DMS 273 (cell line): ENCODE measurements at regions not wholly inside any gene's neighbourhood (a gene's known extent, or its start where the extent isn't known, plus 50 kb on each side); places are given as distances from the start of the nearest gene placed in this dataset.

Source experiments
- DNase-seq: peaks from one replicate; lab custom pipeline; 2025; ENCODE audit not compliant: unreplicated experiment; lab: John Stamatoyannopoulos, UW

GRCh38 chr13:24007979-24008620 is 110.8 kb upstream of the C1QTNF9B start:
- DNase-seq = no peak

GRCh38 chr13:24008679-24009078 is 111.4 kb upstream of the C1QTNF9B start:
- no peak for DNase-seq

- peak; percentile 11 for DNase-seq
Observed at GRCh38 chr13:24011266-24011665, 114.0 kb upstream of the C1QTNF9B start.

GRCh38 chr13:24012648-24013047 is 115.3 kb upstream of the C1QTNF9B start:
- peak; percentile 48 for DNase-seq

- no peak for DNase-seq
Observed at GRCh38 chr13:24013189-24013588, 115.9 kb upstream of the C1QTNF9B start.

GRCh38 chr13:24016046-24016445 is 118.7 kb upstream of the C1QTNF9B start:
- DNase-seq = no peak

GRCh38 chr13:24022568-24022967 is 125.3 kb upstream of the C1QTNF9B start:
- no peak for DNase-seq

- DNase-seq = no peak
Observed at GRCh38 chr13:24023073-24023472, 125.8 kb upstream of the C1QTNF9B start.

GRCh38 chr13:24027494-24027893 is 130.2 kb upstream of the C1QTNF9B start:
- DNase-seq = no peak

- DNase-seq = no peak
Observed at GRCh38 chr13:24032252-24032651, 128.3 kb upstream of the SPATA13 start.

- no peak for DNase-seq
Observed at GRCh38 chr13:24032674-24033073, 127.8 kb upstream of the SPATA13 start.

GRCh38 chr13:24033527-24034302 is 126.8 kb upstream of the SPATA13 start:
- no peak for DNase-seq

GRCh38 chr13:24035411-24035810 is 125.1 kb upstream of the SPATA13 start:
- no peak for DNase-seq

- no peak for DNase-seq
Observed at GRCh38 chr13:24036115-24036514, 124.4 kb upstream of the SPATA13 start.

- DNase-seq = no peak
Observed at GRCh38 chr13:24038405-24038804, 122.1 kb upstream of the SPATA13 start.

GRCh38 chr13:24038841-24039330 is 121.6 kb upstream of the SPATA13 start:
- DNase-seq = no peak

- DNase-seq = no peak
Observed at GRCh38 chr13:24039621-24040475, 120.7 kb upstream of the SPATA13 start.

- no peak for DNase-seq
Observed at GRCh38 chr13:24040835-24041234, 119.7 kb upstream of the SPATA13 start.

GRCh38 chr13:24041651-24042225 is 118.8 kb upstream of the SPATA13 start:
- DNase-seq = no peak

- DNase-seq = no peak
Observed at GRCh38 chr13:24042710-24043440, 117.6 kb upstream of the SPATA13 start.
